Heart left ventricle (tissue), 16 donors: ENCODE measurements at regions not wholly inside any gene's neighbourhood (a gene's known extent, or its start where the extent isn't known, plus 50 kb on each side); places are given as distances from the start of the nearest gene placed in this dataset.

Source experiments
- ATAC-seq, 4 donors: fragments of 200-7000 bp; cut with Tn5 transposase; one replicate each; pipeline ENCODE4 v1.9.1; 2020 to 2022; ENCODE audit warnings: moderate library complexity in 4 of 4, mild to moderate bottlenecking in 3 of 4, moderate number of reproducible peaks in 1 of 4
- DNase-seq, 5 donors: peaks; one replicate each; pipeline ENCODE4 v3.0.0-alpha.2; 2020
- H3K27ac ChIP-seq, 12 donors: fragments of 200-600 bp; sonication (generic) in 4 of 12; one replicate each; pipeline versions ENCODE4 v1.5.0 to v1.8.0; 2016 to 2022; ENCODE audit warnings: mild to moderate bottlenecking in 2 of 12
- H3K27me3 ChIP-seq, 9 donors: fragments of 200-600 bp; sonication (generic) in 2 of 9; one replicate each; pipeline versions ENCODE4 v1.5.1 to v1.8.0; 2016 to 2022; ENCODE audit warnings: mild to moderate bottlenecking in 3 of 9
- H3K36me3 ChIP-seq, 9 donors: fragments of 200-600 bp; sonication (generic) in 2 of 9; one replicate each; pipeline versions ENCODE4 v1.5.0 to v1.8.0; 2018 to 2022; ENCODE audit warnings: mild to moderate bottlenecking in 2 of 9
- H3K4me1 ChIP-seq, 12 donors: fragments of 200-600 bp; sonication (generic) in 4 of 12; one replicate each; pipeline versions ENCODE4 v1.5.0 to v1.8.0; 2016 to 2022; ENCODE audit warnings: mild to moderate bottlenecking in 3 of 12
- H3K4me3 ChIP-seq, 12 donors: fragments of 200-600 bp; sonication (generic) in 4 of 12; one replicate each; pipeline versions ENCODE4 v1.5.0 to v1.8.0; 2017 to 2022; ENCODE audit warnings: mild to moderate bottlenecking in 9 of 12, moderate library complexity in 4 of 12
- H3K9me3 ChIP-seq, 12 donors: fragments of 200-600 bp; sonication (generic) in 4 of 12; one replicate each; pipeline versions ENCODE4 v1.5.0 to v1.8.0; 2016 to 2022; ENCODE audit warnings: mild to moderate bottlenecking in 1 of 12
- POLR2A ChIP-seq, 2 donors: fragments of 450-650 bp; IDR thresholded peaks; one replicate each; pipeline ENCODE4 v1.6.1; 2017; ENCODE audit warnings: antibody characterized with exemption in 2 of 2, mild to moderate bottlenecking in 2 of 2, moderate library complexity in 2 of 2
- WGBS, 4 donors: extraction: QIAGEN DNeasy Blood & Tissue Kit in 2 of 4; methylation state at CpG; one replicate each; pipeline versions ENCODE4 v1.1.5 to v1.1.7; 2013 to 2018; 5-methylcytosine and 5-hydroxymethylcytosine counted together
- intact Hi-C, 10 donors: fragments of 100-400 bp; cut with DNase I; formaldehyde crosslinking; loops; one replicate each; pipeline versions ENCODE4 v1.11.1 to v1.14.2; 2022
- TF ChIP-seq, protein P1 (sequence below), 12 donors: fragments of 200-600 bp; sonication (generic) in 4 of 12; IDR thresholded peaks; one replicate each; pipeline versions ENCODE4 v1.5.0 to v1.8.0; 2018 to 2022; ENCODE audit warnings: antibody characterized with exemption in 12 of 12, mild to moderate bottlenecking in 5 of 12
- donor health status: ischemic (EF 13 %, LVEDD 7.1; RV severe dilation, severe dysfunction).
- donor health status: healthy with polysubstance abuse.
- donor health status: DM: no; HTN: yes; CAD: no.
- donor health status: DM: no; HTN: no; CAD: no.
- donor health status: ischemic (EF 25% LVEDD 6.9; RV normal size, moderate dysfunction).
- donor health status: ischemic (EF 25% LVEDD 5.7; RV mildly dilated, moderate dysfunction).
- donor health status: healthy.
- donor health status: DM: yes; HTN: yes; CAD: no.
- donor health status: ischemic (EF 35%, LVEDD 5.7; RV mildly dilated, moderate dysfunction).
- donor health status: nonischemic (EF 11% LVEDD 7.7; RV severe dilation, severe dysfunction).
- donor health status: DM: yes; HTN: yes; CAD: no.
- donor health status: PGD.
- donor health status: ischemic (EF 29% LVEDD 5.4; RV normal size, mild dysfunction).
- donor health status: nonischemic (EF 23%, LVEDD 6.1; RV moderate dilation, normal function).

- Histone ChIP-seq H3K4me3 (no peak overlapping the region), H3K36me3 (no peaks in the 10 kb centered on the region), H3K27me3 (peaks cover 0 to 3% (median 0%) of the 10 kb centered on the region in 9 donors), H3K27ac (no peak overlapping the region), H3K4me1 (no peaks in the 10 kb centered on the region), H3K9me3 (no peaks in the 10 kb centered on the region)
- intact Hi-C loops, result no loop called here
- TF ChIP-seq POLR2A (IDR thresholded peaks at IDR 0.05), result no peak
- TF ChIP-seq, protein P1, sequence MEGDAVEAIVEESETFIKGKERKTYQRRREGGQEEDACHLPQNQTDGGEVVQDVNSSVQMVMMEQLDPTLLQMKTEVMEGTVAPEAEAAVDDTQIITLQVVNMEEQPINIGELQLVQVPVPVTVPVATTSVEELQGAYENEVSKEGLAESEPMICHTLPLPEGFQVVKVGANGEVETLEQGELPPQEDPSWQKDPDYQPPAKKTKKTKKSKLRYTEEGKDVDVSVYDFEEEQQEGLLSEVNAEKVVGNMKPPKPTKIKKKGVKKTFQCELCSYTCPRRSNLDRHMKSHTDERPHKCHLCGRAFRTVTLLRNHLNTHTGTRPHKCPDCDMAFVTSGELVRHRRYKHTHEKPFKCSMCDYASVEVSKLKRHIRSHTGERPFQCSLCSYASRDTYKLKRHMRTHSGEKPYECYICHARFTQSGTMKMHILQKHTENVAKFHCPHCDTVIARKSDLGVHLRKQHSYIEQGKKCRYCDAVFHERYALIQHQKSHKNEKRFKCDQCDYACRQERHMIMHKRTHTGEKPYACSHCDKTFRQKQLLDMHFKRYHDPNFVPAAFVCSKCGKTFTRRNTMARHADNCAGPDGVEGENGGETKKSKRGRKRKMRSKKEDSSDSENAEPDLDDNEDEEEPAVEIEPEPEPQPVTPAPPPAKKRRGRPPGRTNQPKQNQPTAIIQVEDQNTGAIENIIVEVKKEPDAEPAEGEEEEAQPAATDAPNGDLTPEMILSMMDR (IDR thresholded peaks at IDR 0.05), result no peak
- WGBS, 4 donors, result 44 to 58% (median 53%) methylated on average over 1 of the region's 1 CpG
- ATAC-seq (no peak), DNase-seq (no peak)
Observed at GRCh38 chrX:42127563-42127962, 204.2 kb upstream of the CASK start.

- Histone ChIP-seq H3K36me3 (no peaks in the 10 kb centered on the region), H3K4me3 (no peak overlapping the region), H3K4me1 (no peaks in the 10 kb centered on the region), H3K9me3 (no peaks in the 10 kb centered on the region), H3K27me3 (no peaks in the 10 kb centered on the region), H3K27ac (no peak overlapping the region)
- DNase-seq (no peak), ATAC-seq (no peak)
- intact Hi-C loops, result no loop called here
- TF ChIP-seq POLR2A (IDR thresholded peaks at IDR 0.05), result no peak
- TF ChIP-seq, protein P1 (IDR thresholded peaks at IDR 0.05), result no peak
- WGBS, 4 donors, result 71 to 89% (median 81%) methylated on average over 4 of the region's 4 CpGs
Observed at GRCh38 chrX:42123369-42123768, 200.0 kb upstream of the CASK start.

- H3K27ac ChIP-seq, result no peak overlapping the region
- 64 to 88% (median 70%) methylated on average over 1 of the region's 1 CpG for WGBS, 4 donors
- intact Hi-C loops, result no loop called here
- DNase-seq (no peak), ATAC-seq (peak in 2 of 4 donors; percentile 46 to 54)
- H3K4me1 ChIP-seq, result no peaks in the 10 kb centered on the region
- no peak for TF ChIP-seq POLR2A (IDR thresholded peaks at IDR 0.05)
- TF ChIP-seq, protein P1 (IDR thresholded peaks at IDR 0.05), result no peak
- H3K27me3 ChIP-seq, result peaks cover 0 to 12% (median 0%) of the 10 kb centered on the region in 9 donors
- no peaks in the 10 kb centered on the region for H3K9me3 ChIP-seq
- H3K36me3 ChIP-seq, result no peaks in the 10 kb centered on the region
- H3K4me3 ChIP-seq, result no peak overlapping the region
Observed at GRCh38 chrX:42119076-42119475, 195.7 kb upstream of the CASK start.

GRCh38 chrX:42117318-42117717, 194.0 kb upstream of the CASK start:
- Histone ChIP-seq H3K36me3 (no peaks in the 10 kb centered on the region), H3K4me1 (no peaks in the 10 kb centered on the region), H3K27me3 (peaks cover 0 to 12% (median 0%) of the 10 kb centered on the region in 9 donors), H3K4me3 (no peak overlapping the region), H3K27ac (no peak overlapping the region), H3K9me3 (no peaks in the 10 kb centered on the region)
- TF ChIP-seq, protein P1 (IDR thresholded peaks at IDR 0.05), result no peak
- no peak for TF ChIP-seq POLR2A (IDR thresholded peaks at IDR 0.05)
- ATAC-seq, result no peak
- WGBS, 4 donors, result 54 to 79% (median 65%) methylated on average over 2 of the region's 2 CpGs
- intact Hi-C loops, result no loop called here
- no peak for DNase-seq
